ENCODE measurements at regions not wholly inside any gene's neighbourhood (a gene's known extent, or its start where the extent isn't known, plus 50 kb on each side); places are given as distances from the start of the nearest gene placed in this dataset.

GRCh38 chr1:5711079-5711478 is 281.1 kb downstream of the NPHP4 start:
- H3K4me1 Mint-ChIP-seq = no peaks in the 10 kb centered on the region
- H3K27ac Mint-ChIP-seq = no peak overlapping the region
- H3K27me3 Mint-ChIP-seq (ENCODE audit: low read depth) = peaks cover 24% of the 10 kb centered on the region
- H3K4me3 Mint-ChIP-seq = no peak overlapping the region
- H3K9me3 Mint-ChIP-seq = peaks cover 13% of the 10 kb centered on the region
- TF ChIP-seq, protein P1, sequence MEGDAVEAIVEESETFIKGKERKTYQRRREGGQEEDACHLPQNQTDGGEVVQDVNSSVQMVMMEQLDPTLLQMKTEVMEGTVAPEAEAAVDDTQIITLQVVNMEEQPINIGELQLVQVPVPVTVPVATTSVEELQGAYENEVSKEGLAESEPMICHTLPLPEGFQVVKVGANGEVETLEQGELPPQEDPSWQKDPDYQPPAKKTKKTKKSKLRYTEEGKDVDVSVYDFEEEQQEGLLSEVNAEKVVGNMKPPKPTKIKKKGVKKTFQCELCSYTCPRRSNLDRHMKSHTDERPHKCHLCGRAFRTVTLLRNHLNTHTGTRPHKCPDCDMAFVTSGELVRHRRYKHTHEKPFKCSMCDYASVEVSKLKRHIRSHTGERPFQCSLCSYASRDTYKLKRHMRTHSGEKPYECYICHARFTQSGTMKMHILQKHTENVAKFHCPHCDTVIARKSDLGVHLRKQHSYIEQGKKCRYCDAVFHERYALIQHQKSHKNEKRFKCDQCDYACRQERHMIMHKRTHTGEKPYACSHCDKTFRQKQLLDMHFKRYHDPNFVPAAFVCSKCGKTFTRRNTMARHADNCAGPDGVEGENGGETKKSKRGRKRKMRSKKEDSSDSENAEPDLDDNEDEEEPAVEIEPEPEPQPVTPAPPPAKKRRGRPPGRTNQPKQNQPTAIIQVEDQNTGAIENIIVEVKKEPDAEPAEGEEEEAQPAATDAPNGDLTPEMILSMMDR (IDR thresholded peaks at IDR 0.05; ENCODE audit: unreplicated experiment in 3 of 3) = no peak
- no peaks in the 10 kb centered on the region for H3K36me3 Mint-ChIP-seq (ENCODE audit: low read depth)

DNA sequence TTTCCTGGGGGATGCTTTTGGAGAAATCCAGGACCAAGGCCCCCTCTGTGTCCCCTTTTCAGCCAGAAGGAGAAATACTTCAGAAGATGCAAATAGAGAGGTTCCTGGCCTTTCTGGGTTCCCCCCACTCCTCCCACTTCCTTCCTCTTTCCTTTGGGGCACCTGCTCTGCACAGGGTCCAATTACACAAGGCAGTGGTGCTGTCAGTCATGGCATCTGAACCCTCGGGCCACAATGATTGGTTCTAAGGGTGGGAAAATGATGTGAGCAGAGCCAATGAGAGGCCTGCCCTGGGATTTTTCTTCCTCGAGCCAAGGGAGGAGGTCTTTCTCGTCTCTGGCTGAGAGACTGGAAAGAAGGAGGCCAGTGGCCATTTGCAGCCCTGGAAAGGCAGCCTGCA is 282.2 kb downstream of the NPHP4 start:
- Mint-ChIP-seq H3K9me3 (peaks cover 8% of the 10 kb centered on the region), H3K4me1 (no peaks in the 10 kb centered on the region), H3K4me3 (no peak overlapping the region), H3K36me3 (ENCODE audit: low read depth) (no peaks in the 10 kb centered on the region), H3K27ac (no peak overlapping the region), H3K27me3 (ENCODE audit: low read depth) (peaks cover 18% of the 10 kb centered on the region)
- TF ChIP-seq, protein P1 (IDR thresholded peaks at IDR 0.05; ENCODE audit: unreplicated experiment in 3 of 3) = no peak

DNA sequence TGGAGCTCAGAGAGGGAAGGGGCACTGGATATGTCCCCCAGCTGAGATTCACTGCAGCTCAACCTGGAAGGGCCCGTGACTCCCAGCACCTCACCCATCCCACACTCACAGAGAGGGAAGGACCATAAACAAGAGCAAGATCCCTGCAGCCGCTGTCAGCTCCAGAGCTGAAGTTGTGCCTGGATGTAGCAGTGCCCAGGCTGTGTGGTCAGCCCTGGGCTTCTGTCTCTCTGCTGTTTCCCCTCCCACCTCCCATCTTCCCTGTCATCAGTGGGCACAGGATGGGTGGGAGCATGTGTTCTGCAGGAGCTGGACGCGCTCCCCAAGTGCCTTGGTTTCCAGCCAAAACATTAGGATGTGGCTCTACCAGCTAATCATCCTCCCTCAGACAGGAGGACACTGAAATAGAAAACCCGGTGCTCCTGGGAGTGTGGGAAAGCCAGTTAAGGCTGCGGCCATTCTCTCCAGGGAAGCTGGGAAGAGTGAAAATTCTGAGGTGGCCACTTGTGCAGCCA is 282.7 kb downstream of the NPHP4 start:
- H3K4me1 Mint-ChIP-seq = no peaks in the 10 kb centered on the region
- no peak overlapping the region for H3K27ac Mint-ChIP-seq
- H3K9me3 Mint-ChIP-seq = peaks cover 6% of the 10 kb centered on the region
- no peak overlapping the region for H3K4me3 Mint-ChIP-seq
- H3K27me3 Mint-ChIP-seq (ENCODE audit: low read depth) = peaks cover 16% of the 10 kb centered on the region
- no peaks in the 10 kb centered on the region for H3K36me3 Mint-ChIP-seq (ENCODE audit: low read depth)
- TF ChIP-seq, protein P1 (IDR thresholded peaks at IDR 0.05; ENCODE audit: unreplicated experiment in 3 of 3) = no peak

- peaks cover 9% of the 10 kb centered on the region for H3K27me3 Mint-ChIP-seq (ENCODE audit: low read depth)
- no peak overlapping the region for H3K27ac Mint-ChIP-seq
- H3K4me3 Mint-ChIP-seq = no peak overlapping the region
- H3K4me1 Mint-ChIP-seq = no peaks in the 10 kb centered on the region
- H3K36me3 Mint-ChIP-seq (ENCODE audit: low read depth) = no peaks in the 10 kb centered on the region
- H3K9me3 Mint-ChIP-seq = peaks cover 2% of the 10 kb centered on the region
- TF ChIP-seq, protein P1 (IDR thresholded peaks at IDR 0.05; ENCODE audit: unreplicated experiment in 3 of 3) = no peak
Measured at GRCh38 chr1:5708346-5709245, 283.6 kb downstream of the NPHP4 start.

DNA sequence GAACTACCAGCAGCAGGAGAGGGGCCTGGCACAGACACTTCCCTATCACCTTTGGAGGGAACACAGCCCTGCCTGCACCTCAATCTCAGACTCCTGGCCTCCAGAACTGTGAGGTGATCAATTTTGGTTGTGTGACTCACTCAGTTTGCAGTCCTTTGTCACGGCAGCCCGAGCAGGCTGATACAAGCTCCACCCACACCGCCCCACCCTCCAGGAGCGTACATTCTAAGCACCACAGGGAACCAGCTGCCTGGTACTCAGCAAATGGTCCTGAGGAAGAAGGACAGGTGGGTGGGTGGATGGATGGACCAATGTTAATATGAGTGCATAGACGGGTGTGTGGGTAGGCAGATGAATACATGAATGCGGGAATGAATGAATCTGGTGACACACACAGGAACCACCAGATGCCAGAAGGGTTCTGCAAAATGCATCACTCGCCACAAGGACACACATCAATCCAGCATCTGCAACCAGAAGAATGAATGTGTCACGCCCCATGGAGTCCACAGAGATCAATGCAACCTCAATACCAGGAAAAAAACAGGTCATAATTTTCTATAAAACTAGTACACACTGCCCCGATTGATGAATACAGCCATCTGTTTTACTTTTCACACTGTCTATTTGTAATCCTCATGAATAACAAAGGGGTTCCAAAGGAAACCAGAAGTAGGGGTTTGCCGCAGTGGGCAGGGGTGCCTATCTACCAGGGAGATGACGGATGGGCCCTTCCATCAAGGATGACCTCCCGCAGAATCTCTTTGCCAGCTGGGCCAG is 284.5 kb downstream of the NPHP4 start:
- Mint-ChIP-seq H3K36me3 (ENCODE audit: low read depth) (no peaks in the 10 kb centered on the region), H3K9me3 (no peaks in the 10 kb centered on the region), H3K27me3 (ENCODE audit: low read depth) (peaks cover 9% of the 10 kb centered on the region), H3K4me3 (no peak overlapping the region), H3K4me1 (no peaks in the 10 kb centered on the region), H3K27ac (no peak overlapping the region)
- TF ChIP-seq, protein P1 (IDR thresholded peaks at IDR 0.05; ENCODE audit: unreplicated experiment in 3 of 3) = no peak
